ENCODE measurements at regions not wholly inside any gene's neighbourhood (a gene's known extent, or its start where the extent isn't known, plus 50 kb on each side); places are given as distances from the start of the nearest gene placed in this dataset.

DNA sequence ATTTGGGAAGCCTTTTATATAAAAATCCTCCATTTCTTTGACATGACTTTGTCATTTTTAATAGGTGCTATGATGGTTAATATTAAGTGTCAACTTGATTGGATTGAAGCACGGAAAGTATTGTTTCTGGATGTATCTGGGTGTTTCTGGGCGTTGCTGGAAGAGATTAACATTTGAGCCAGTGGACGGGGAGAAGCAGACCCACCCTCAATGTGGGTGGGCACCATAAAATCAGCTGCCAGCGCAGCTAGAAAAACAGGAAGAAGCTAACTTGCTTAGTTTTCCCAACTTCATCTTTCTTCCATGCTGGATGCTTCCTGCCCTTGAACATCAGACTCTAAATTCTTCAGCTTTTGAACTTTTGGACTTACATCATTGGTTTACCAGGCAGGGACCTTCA, 1003.0 kb downstream of the SORCS3 start:
- Mint-ChIP-seq H3K27me3 (ENCODE audit: low read depth) (no peaks in the 10 kb centered on the region), H3K4me3 (no peak overlapping the region), H3K4me1 (peaks cover 14% of the 10 kb centered on the region), H3K9me3 (peaks cover under 1% of the 10 kb centered on the region; the same call in 1 of the 2 replicates), H3K36me3 (no peaks in the 10 kb centered on the region), H3K27ac (no peak overlapping the region)
- DNase-seq (ENCODE audit: low spot score) (no peak), ATAC-seq (no peak)
- ChIA-PET POLR2A (no interaction called here), CTCF (no interaction called here)
- TF ChIP-seq, protein P1, sequence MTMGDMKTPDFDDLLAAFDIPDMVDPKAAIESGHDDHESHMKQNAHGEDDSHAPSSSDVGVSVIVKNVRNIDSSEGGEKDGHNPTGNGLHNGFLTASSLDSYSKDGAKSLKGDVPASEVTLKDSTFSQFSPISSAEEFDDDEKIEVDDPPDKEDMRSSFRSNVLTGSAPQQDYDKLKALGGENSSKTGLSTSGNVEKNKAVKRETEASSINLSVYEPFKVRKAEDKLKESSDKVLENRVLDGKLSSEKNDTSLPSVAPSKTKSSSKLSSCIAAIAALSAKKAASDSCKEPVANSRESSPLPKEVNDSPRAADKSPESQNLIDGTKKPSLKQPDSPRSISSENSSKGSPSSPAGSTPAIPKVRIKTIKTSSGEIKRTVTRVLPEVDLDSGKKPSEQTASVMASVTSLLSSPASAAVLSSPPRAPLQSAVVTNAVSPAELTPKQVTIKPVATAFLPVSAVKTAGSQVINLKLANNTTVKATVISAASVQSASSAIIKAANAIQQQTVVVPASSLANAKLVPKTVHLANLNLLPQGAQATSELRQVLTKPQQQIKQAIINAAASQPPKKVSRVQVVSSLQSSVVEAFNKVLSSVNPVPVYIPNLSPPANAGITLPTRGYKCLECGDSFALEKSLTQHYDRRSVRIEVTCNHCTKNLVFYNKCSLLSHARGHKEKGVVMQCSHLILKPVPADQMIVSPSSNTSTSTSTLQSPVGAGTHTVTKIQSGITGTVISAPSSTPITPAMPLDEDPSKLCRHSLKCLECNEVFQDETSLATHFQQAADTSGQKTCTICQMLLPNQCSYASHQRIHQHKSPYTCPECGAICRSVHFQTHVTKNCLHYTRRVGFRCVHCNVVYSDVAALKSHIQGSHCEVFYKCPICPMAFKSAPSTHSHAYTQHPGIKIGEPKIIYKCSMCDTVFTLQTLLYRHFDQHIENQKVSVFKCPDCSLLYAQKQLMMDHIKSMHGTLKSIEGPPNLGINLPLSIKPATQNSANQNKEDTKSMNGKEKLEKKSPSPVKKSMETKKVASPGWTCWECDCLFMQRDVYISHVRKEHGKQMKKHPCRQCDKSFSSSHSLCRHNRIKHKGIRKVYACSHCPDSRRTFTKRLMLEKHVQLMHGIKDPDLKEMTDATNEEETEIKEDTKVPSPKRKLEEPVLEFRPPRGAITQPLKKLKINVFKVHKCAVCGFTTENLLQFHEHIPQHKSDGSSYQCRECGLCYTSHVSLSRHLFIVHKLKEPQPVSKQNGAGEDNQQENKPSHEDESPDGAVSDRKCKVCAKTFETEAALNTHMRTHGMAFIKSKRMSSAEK (CRISPR knock-in tag; IDR thresholded peaks at IDR 0.05; ENCODE audit: borderline replicate concordance) = no peak
- no peak for TF ChIP-seq GABPB1 (CRISPR knock-in tag; IDR thresholded peaks at IDR 0.05)
- TF ChIP-seq SOX15 (CRISPR knock-in tag; IDR thresholded peaks at IDR 0.05) = no peak
- TF ChIP-seq TEAD1 (CRISPR knock-in tag; IDR thresholded peaks at IDR 0.05) = no peak
- no peak for TF ChIP-seq ZNF263 (CRISPR knock-in tag; IDR thresholded peaks at IDR 0.05; ENCODE audit: low read depth)
- TF ChIP-seq CREM (CRISPR knock-in tag; IDR thresholded peaks at IDR 0.05) = no peak
- no peak for TF ChIP-seq MYBL2 (CRISPR knock-in tag; IDR thresholded peaks at IDR 0.05)
- TF ChIP-seq TEAD4 (CRISPR knock-in tag; IDR thresholded peaks at IDR 0.05) = no peak
- TF ChIP-seq, protein P2, sequence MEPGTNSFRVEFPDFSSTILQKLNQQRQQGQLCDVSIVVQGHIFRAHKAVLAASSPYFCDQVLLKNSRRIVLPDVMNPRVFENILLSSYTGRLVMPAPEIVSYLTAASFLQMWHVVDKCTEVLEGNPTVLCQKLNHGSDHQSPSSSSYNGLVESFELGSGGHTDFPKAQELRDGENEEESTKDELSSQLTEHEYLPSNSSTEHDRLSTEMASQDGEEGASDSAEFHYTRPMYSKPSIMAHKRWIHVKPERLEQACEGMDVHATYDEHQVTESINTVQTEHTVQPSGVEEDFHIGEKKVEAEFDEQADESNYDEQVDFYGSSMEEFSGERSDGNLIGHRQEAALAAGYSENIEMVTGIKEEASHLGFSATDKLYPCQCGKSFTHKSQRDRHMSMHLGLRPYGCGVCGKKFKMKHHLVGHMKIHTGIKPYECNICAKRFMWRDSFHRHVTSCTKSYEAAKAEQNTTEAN (CRISPR knock-in tag; IDR thresholded peaks at IDR 0.05) = no peak
- TF ChIP-seq, protein P3, sequence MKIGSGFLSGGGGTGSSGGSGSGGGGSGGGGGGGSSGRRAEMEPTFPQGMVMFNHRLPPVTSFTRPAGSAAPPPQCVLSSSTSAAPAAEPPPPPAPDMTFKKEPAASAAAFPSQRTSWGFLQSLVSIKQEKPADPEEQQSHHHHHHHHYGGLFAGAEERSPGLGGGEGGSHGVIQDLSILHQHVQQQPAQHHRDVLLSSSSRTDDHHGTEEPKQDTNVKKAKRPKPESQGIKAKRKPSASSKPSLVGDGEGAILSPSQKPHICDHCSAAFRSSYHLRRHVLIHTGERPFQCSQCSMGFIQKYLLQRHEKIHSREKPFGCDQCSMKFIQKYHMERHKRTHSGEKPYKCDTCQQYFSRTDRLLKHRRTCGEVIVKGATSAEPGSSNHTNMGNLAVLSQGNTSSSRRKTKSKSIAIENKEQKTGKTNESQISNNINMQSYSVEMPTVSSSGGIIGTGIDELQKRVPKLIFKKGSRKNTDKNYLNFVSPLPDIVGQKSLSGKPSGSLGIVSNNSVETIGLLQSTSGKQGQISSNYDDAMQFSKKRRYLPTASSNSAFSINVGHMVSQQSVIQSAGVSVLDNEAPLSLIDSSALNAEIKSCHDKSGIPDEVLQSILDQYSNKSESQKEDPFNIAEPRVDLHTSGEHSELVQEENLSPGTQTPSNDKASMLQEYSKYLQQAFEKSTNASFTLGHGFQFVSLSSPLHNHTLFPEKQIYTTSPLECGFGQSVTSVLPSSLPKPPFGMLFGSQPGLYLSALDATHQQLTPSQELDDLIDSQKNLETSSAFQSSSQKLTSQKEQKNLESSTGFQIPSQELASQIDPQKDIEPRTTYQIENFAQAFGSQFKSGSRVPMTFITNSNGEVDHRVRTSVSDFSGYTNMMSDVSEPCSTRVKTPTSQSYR (CRISPR knock-in tag; IDR thresholded peaks at IDR 0.05) = no peak
- no peak for TF ChIP-seq ZNF138 (CRISPR knock-in tag; conservative IDR thresholded peaks at IDR 0.05)
- TF ChIP-seq NFATC4 (CRISPR knock-in tag; IDR thresholded peaks at IDR 0.05) = no peak
- no peak for TF ChIP-seq PRRX2 (CRISPR knock-in tag; IDR thresholded peaks at IDR 0.05)
- TF ChIP-seq, protein P4, sequence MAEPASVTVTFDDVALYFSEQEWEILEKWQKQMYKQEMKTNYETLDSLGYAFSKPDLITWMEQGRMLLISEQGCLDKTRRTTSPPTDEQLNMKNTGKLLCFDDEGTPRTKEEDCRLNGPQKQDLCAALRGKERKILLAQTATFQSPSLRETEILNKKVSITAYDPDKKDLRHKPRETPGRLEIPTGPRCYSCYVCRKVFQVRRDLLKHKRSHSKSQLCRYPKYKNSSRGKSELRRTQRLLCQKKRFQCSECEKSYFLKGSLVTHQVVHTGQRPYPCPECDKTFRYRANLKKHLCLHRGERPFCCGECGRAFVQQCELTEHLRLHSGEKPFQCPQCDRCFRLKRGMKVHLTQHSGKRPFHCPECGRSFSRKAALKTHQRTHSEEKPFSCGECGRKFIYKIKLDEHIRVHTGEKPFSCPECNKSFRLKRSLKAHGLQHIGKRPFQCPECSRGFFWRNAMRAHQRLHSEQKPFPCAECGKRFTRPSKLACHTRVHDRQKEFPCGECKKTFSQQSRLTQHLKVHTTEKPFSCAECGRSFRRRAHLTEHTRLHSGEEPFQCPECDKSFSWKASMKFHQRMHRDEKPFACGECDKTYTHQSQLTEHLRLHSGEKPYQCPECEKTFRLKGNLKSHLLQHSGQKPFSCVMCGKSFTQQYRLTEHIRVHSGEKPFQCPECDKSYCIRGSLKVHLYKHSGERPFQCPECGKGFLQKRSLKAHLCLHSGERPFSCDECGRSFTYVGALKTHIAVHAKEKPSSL (CRISPR knock-in tag; conservative IDR thresholded peaks at IDR 0.05) = no peak
- no peak for TF ChIP-seq TP53 (CRISPR knock-in tag; IDR thresholded peaks at IDR 0.05)
- no peak for TF ChIP-seq ZNF219 (CRISPR knock-in tag; IDR thresholded peaks at IDR 0.05; ENCODE audit: borderline replicate concordance)

DNA sequence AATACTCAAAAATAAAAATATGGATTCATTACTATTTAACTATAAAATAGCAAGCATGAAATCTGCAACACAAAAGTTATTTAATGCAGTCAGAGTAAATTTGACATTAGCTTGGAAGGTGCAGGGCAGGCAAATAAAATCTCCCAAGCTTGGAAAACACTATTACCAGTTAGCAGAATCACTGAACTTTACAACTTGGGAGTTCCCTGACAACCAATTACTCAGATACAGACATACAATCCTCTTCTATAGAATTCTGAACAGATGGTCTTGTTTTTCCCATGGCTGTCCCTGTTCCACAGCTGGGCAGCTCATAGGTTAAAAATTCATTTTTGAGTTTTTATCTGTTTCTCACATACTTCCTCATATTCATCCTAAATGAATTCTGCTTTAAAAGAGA, 1002.6 kb downstream of the SORCS3 start:
- Mint-ChIP-seq H3K4me3 (no peak overlapping the region), H3K27ac (no peak overlapping the region), H3K9me3 (peaks cover 5% of the 10 kb centered on the region; the same call in 1 of the 2 replicates), H3K4me1 (peaks cover 10% of the 10 kb centered on the region), H3K27me3 (ENCODE audit: low read depth) (no peaks in the 10 kb centered on the region), H3K36me3 (no peaks in the 10 kb centered on the region)
- CTCF ChIA-PET = no interaction called here
- no peak for DNase-seq (ENCODE audit: low spot score)
- POLR2A ChIA-PET = no interaction called here
- ATAC-seq = no peak
- TF ChIP-seq CBFB (CRISPR knock-in tag; IDR thresholded peaks at IDR 0.05; ENCODE audit: low read depth) = no peak
- TF ChIP-seq CREM (CRISPR knock-in tag; IDR thresholded peaks at IDR 0.05) = no peak
- TF ChIP-seq SP1 (CRISPR knock-in tag; conservative IDR thresholded peaks at IDR 0.05) = no peak
- TF ChIP-seq, protein P5, sequence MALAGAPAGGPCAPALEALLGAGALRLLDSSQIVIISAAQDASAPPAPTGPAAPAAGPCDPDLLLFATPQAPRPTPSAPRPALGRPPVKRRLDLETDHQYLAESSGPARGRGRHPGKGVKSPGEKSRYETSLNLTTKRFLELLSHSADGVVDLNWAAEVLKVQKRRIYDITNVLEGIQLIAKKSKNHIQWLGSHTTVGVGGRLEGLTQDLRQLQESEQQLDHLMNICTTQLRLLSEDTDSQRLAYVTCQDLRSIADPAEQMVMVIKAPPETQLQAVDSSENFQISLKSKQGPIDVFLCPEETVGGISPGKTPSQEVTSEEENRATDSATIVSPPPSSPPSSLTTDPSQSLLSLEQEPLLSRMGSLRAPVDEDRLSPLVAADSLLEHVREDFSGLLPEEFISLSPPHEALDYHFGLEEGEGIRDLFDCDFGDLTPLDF (CRISPR knock-in tag; IDR thresholded peaks at IDR 0.05) = no peak
- no peak for TF ChIP-seq NFE2L1 (CRISPR knock-in tag; IDR thresholded peaks at IDR 0.05)
- TF ChIP-seq, protein P6, sequence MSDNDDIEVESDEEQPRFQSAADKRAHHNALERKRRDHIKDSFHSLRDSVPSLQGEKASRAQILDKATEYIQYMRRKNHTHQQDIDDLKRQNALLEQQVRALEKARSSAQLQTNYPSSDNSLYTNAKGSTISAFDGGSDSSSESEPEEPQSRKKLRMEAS (CRISPR knock-in tag; IDR thresholded peaks at IDR 0.05) = no peak
- no peak for TF ChIP-seq SMAD3 (CRISPR knock-in tag; IDR thresholded peaks at IDR 0.05; ENCODE audit: borderline replicate concordance)
- TF ChIP-seq ELF4 (CRISPR knock-in tag; IDR thresholded peaks at IDR 0.05; ENCODE audit: low read depth) = no peak
- no peak for TF ChIP-seq MXD4 (CRISPR knock-in tag; IDR thresholded peaks at IDR 0.05; ENCODE audit: borderline replicate concordance)
- TF ChIP-seq PRRX2 (CRISPR knock-in tag; IDR thresholded peaks at IDR 0.05) = no peak
